Omental fat pad (tissue), 3 donors: ENCODE measurements at regions not wholly inside any gene's neighbourhood (a gene's known extent, or its start where the extent isn't known, plus 50 kb on each side); places are given as distances from the start of the nearest gene placed in this dataset.
"Not testable (repeated sequence)": the region's sequence is repeated elsewhere in the genome, so short reads cannot be mapped to it uniquely, and the experiment has no call there.

Experiments used
- ATAC-seq: fragments of 150-250 bp; one replicate; pipeline ENCODE4 v1.9.1; 2016; ENCODE audit warnings: mild to moderate bottlenecking, moderate library complexity; ENCODE audit not compliant: low FRiP score
- DNase-seq: peaks from one replicate; pipeline ENCODE4 v3.0.0-alpha.2; 2019; ENCODE audit warnings: low spot score
- TF ChIP-seq, protein P1 (sequence below), 3 donors: fragments of 450-650 bp; IDR thresholded peaks; one replicate each; pipeline ENCODE4 v1.5.1; 2016 to 2017; ENCODE audit warnings: antibody characterized with exemption in 3 of 3, mild to moderate bottlenecking in 3 of 3, moderate library complexity in 2 of 3

DNA sequence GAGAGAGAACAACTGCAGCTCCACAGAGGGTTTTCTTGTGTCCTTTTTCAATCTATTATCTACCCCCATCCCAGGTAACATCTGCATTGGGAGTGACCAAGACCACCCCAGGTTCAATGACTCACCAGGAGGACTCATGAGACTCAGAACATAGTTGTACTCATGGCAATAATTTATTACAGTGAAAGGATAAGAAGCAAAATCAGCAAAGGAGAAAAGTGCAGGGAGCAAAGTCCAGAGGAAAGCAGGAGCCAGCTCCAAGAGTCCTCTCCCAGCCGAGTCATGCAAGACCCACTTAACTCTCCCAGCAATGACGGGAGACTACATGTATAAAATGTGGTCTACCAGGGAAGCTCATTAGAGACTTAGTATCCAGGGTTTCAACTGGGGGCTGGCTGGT, 129.5 kb upstream of the RBPJ start:
- DNase-seq = no peak
- no peak for ATAC-seq
- TF ChIP-seq, protein P1, sequence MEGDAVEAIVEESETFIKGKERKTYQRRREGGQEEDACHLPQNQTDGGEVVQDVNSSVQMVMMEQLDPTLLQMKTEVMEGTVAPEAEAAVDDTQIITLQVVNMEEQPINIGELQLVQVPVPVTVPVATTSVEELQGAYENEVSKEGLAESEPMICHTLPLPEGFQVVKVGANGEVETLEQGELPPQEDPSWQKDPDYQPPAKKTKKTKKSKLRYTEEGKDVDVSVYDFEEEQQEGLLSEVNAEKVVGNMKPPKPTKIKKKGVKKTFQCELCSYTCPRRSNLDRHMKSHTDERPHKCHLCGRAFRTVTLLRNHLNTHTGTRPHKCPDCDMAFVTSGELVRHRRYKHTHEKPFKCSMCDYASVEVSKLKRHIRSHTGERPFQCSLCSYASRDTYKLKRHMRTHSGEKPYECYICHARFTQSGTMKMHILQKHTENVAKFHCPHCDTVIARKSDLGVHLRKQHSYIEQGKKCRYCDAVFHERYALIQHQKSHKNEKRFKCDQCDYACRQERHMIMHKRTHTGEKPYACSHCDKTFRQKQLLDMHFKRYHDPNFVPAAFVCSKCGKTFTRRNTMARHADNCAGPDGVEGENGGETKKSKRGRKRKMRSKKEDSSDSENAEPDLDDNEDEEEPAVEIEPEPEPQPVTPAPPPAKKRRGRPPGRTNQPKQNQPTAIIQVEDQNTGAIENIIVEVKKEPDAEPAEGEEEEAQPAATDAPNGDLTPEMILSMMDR (IDR thresholded peaks at IDR 0.05) = no peak

DNA sequence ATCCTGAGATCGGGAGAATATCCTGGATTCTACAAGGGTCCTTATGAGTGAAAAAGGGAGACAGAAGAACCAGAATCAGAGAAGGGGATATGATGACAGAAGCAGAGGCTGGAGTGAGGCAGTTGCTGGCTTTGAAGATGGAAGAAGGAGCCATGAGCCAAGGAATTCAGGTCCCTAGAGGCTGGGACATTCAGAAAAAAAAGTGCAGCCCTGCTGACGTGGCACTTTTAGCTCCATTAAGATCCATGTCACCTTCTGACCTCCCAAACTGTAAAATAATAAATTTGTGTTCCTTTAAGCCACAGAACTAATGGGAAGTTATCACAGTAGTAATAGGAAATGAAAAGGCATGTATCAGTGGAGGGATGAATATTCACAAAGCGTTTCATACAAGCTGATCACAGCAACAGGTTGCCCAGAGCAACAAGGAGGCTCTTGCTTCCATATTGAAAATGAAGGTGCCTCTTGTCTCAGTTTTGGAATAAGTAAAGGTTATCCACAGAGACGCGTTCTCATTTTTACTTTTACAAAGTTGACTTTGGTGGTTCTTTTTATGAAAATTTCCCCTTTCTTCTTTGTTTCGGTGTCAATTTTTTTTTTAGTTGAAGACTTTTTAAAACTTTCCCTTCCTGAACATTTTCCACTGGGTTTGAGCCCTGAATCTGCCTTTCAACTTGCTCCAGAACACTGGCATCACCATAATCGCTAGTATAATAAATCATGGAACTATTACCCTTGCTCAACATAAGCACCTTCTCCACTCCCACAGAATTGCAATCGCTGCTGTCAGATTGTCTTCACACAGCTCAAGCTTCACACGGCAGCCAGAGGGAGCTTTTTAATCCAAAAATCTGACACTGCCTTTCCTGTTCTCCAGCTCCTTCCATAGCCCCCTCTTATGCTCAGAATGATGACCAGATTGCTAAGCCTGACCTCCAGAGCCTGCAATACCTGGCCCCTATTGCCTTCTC, 127.6 kb upstream of the RBPJ start:
- DNase-seq (no peak), ATAC-seq (peak; percentile 83)
- TF ChIP-seq, protein P1 (IDR thresholded peaks at IDR 0.05) = no peak

DNA sequence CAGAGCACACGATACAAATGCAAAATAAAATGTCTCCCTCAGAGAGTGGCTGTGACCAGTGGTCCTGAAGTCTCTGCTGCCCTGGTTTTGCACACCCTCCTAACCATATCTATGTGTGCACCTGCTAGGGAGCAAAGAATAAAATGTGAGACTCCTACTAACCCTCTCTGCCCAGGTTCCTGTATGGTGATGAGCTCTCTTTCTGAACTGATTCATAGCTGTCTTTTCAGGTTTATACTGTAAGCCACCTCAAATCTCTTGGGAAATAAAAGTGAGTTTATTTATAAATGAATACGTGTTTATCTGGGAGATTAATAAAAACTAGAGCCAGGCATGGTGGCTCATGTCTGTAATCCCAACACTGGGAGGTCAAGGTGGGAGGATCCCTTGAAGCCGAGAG, 126.0 kb upstream of the RBPJ start:
- ATAC-seq (no peak), DNase-seq (no peak)
- TF ChIP-seq, protein P1 (IDR thresholded peaks at IDR 0.05) = no peak

DNA sequence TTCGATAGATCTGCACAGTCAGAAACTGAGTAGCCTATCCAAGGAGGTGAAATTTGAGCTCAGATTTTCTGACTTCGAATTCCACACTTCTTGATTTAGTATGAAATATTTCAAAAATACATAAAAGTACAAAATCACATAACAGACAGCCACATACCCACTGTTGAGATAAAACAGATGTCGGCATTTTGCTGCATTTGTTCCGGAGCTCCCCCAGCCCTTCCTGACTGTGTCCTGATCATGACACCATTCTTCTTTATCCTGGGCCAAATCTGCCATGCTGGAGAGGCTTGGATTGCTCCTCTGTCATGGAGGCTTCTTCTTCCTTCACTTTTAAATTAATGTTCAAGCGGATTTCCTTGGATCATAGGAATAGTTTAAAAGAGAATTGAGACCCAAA, 124.2 kb upstream of the RBPJ start:
- ATAC-seq (no peak), DNase-seq (no peak)
- TF ChIP-seq, protein P1 (IDR thresholded peaks at IDR 0.05) = no peak

DNA sequence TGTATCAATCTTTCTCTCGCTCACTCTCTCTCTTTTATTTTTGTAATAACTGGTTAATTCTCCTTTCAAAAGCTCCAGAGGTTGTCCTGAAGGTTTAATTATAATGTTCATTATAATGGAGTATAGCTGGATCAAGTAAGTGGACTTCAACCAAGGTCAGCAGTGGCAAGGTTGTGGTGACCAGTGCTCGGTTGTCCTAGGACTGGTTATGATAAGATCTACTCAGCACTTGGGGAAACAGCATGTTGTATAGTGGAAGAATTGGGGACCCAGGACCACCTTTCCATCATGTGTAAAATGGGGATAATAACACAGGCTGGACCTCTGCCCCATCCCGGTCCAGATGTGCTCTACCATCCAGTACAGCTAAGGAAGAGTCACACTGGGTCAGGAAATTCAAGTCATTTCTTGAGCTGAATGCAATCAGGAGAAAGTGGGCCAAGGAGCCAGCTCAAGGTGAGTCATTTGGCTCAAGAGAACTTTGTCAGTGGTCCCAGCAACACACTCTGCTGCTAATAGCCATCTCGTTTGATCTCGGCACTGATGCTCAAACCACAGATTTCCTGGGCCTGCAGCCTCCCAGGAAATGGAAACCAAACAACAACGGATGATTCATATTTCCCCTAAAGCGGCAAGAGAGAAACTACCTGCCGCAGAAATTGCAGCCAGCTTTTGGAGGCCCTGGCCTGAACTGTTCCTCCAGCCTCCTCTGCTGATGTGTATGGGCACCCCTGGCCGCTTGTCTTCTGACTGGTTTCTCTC, 123.6 kb upstream of the RBPJ start:
- TF ChIP-seq, protein P1 (IDR thresholded peaks at IDR 0.05) = no peak
- DNase-seq (no peak), ATAC-seq (no peak)

DNA sequence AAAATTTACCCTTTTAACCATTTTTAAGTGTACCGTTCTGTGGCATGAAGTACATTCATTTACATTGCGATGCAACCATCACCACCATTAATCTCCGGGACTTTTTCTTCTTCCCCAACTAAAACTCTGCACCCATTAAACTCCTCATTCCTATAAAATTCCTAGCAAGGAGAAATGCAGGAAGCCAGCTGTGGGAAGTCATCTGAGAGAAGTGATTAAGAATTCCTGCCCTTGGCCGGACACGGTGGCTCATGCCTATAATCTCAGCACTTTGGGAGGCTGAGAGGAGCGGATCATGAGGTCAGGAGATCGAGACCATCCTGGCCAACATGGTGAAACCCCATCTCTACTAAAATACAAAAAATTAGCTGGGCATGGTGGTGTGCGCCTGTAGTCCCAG, 121.9 kb upstream of the RBPJ start:
- not testable (repeated sequence) for ATAC-seq, DNase-seq

DNA sequence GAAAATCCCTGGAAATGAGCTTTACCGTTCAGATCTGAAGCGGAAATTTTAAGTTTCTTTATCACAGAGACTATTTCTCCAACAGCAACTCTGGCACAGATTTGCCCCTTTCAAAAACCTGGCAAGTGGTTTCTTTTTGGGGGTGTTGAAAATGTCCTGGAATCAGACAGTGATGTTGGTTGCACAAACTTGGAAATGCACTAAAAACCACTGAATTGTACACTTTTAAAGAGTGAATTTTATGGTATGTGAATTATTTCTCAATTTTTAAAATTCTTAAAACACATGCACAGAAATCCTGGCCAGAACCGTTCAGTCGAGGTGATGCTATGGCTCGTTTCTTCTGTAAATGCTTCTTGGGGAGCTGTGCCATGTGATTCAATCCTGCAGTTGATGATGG, 121.2 kb upstream of the RBPJ start:
- DNase-seq (no peak), ATAC-seq (no peak)
- TF ChIP-seq, protein P1 (IDR thresholded peaks at IDR 0.05) = no peak
